NCI-H345 treated with DMSO at 0.1 percent for 48 hours (cell line): ENCODE measurements at regions not wholly inside any gene's neighbourhood (a gene's known extent, or its start where the extent isn't known, plus 50 kb on each side); places are given as distances from the start of the nearest gene placed in this dataset.
"Not testable (repeated sequence)": the region's sequence is repeated elsewhere in the genome, so short reads cannot be mapped to it uniquely, and the experiment has no call there.

ENCODE experiments used
- DNase-seq: peaks from one replicate; lab custom pipeline; 2025; ENCODE audit not compliant: unreplicated experiment; lab: John Stamatoyannopoulos, UW

GRCh38 chr16:52657924-52658323 lies 111.0 kb upstream of the TOX3 start:
- DNase-seq: no peak

- not testable (repeated sequence) for DNase-seq
These were observed 109.0 kb upstream of the TOX3 start for GRCh38 chr16:52655916-52656315.

- not testable (repeated sequence) for DNase-seq
These were observed 108.2 kb upstream of the TOX3 start for GRCh38 chr16:52655156-52655555.

- no peak for DNase-seq
These were observed 105.1 kb upstream of the TOX3 start for GRCh38 chr16:52652033-52652432.

GRCh38 chr16:52650789-52651188 lies 103.8 kb upstream of the TOX3 start:
- DNase-seq: no peak

- no peak for DNase-seq
These were observed 103.4 kb upstream of the TOX3 start for GRCh38 chr16:52650318-52650717.

GRCh38 chr16:52649870-52650269 lies 102.9 kb upstream of the TOX3 start:
- DNase-seq: no peak

- DNase-seq: no peak
These were observed 100.6 kb upstream of the TOX3 start for GRCh38 chr16:52647588-52647987.

- DNase-seq: no peak
These were observed 96.1 kb upstream of the TOX3 start for GRCh38 chr16:52643006-52643405.

GRCh38 chr16:52634528-52634927 lies 87.6 kb upstream of the TOX3 start:
- no peak for DNase-seq

- no peak for DNase-seq
These were observed 87.2 kb upstream of the TOX3 start for GRCh38 chr16:52634104-52634503.

- no peak for DNase-seq
These were observed 86.3 kb upstream of the TOX3 start for GRCh38 chr16:52633230-52633629.

- no peak for DNase-seq
These were observed 84.8 kb upstream of the TOX3 start for GRCh38 chr16:52631711-52632110.

GRCh38 chr16:52630711-52631110 lies 83.8 kb upstream of the TOX3 start:
- DNase-seq: no peak

GRCh38 chr16:52629296-52629695 lies 82.4 kb upstream of the TOX3 start:
- no peak for DNase-seq

- no peak for DNase-seq
These were observed 77.9 kb upstream of the TOX3 start for GRCh38 chr16:52624891-52625290.

- DNase-seq: no peak
These were observed 74.7 kb upstream of the TOX3 start for GRCh38 chr16:52621651-52622050.

GRCh38 chr16:52618753-52619497 lies 72.0 kb upstream of the TOX3 start:
- DNase-seq: no peak

- no peak for DNase-seq
These were observed 70.6 kb upstream of the TOX3 start for GRCh38 chr16:52617591-52617990.

GRCh38 chr16:52613508-52613907 lies 66.6 kb upstream of the TOX3 start:
- no peak for DNase-seq

GRCh38 chr16:52611817-52612673 lies 65.1 kb upstream of the TOX3 start:
- peak; percentile 48 for DNase-seq

GRCh38 chr16:52603015-52603414 lies 56.1 kb upstream of the TOX3 start:
- DNase-seq: no peak
